Hepatocyte (in vitro differentiated cells): ENCODE measurements at regions not wholly inside any gene's neighbourhood (a gene's known extent, or its start where the extent isn't known, plus 50 kb on each side); places are given as distances from the start of the nearest gene placed in this dataset.

Experiments used
- DNase-seq: peaks from one replicate; pipeline ENCODE4 v3.0.0-alpha.2; 2016; ENCODE audit warnings: low spot score
- H2AFZ ChIP-seq: fragments of 200-600 bp; sonication (generic); 2 replicates; pipeline ENCODE4 v1.6.0; 2016; ENCODE audit warnings: antibody characterized with exemption, mild to moderate bottlenecking
- H3K27ac ChIP-seq: fragments of 200-600 bp; sonication (generic); 2 replicates; pipeline ENCODE4 v1.5.1; 2016; ENCODE audit warnings: mild to moderate bottlenecking
- H3K27me3 ChIP-seq: fragments of 200-600 bp; sonication (generic); 2 replicates; pipeline ENCODE4 v1.6.1; 2016
- H3K36me3 ChIP-seq: fragments of 200-600 bp; sonication (generic); replicated peaks from 2 replicates; pipeline ENCODE4 v1.5.1; 2016; ENCODE audit warnings: low read depth; ENCODE audit not compliant: insufficient read depth
- H3K4me1 ChIP-seq: fragments of 200-600 bp; sonication (generic); 2 replicates; pipeline ENCODE4 v1.5.1; 2016; ENCODE audit warnings: mild to moderate bottlenecking, moderate library complexity; ENCODE audit not compliant: insufficient read depth
- H3K4me2 ChIP-seq: fragments of 200-600 bp; sonication (generic); 2 replicates; pipeline ENCODE4 v1.6.0; 2016
- H3K4me3 ChIP-seq: fragments of 200-600 bp; sonication (generic); 2 replicates; pipeline ENCODE4 v1.5.1; 2016; ENCODE audit warnings: mild to moderate bottlenecking
- H3K79me2 ChIP-seq: fragments of 200-600 bp; sonication (generic); 2 replicates; pipeline ENCODE4 v1.6.0; 2017; ENCODE audit warnings: mild to moderate bottlenecking
- H3K9me2 ChIP-seq: fragments of 200-600 bp; sonication (generic); replicated peaks from 2 replicates; pipeline ENCODE4 v1.6.0; 2017; ENCODE audit warnings: mild to moderate bottlenecking; ENCODE audit not compliant: insufficient read depth
- H3K9me3 ChIP-seq: fragments of 200-600 bp; sonication (generic); 2 replicates; pipeline ENCODE4 v1.5.1; 2016; ENCODE audit warnings: low read depth, mild to moderate bottlenecking
- H4K20me1 ChIP-seq: fragments of 200-600 bp; sonication (generic); 2 replicates; pipeline ENCODE4 v1.6.0; 2016; ENCODE audit warnings: mild to moderate bottlenecking; ENCODE audit not compliant: insufficient read depth, poor library complexity, severe bottlenecking
- EZH2 ChIP-seq: fragments of 200-600 bp; sonication (generic); IDR thresholded peaks from 2 replicates; pipeline ENCODE4 v1.6.1; 2016; ENCODE audit warnings: antibody characterized with exemption, mild to moderate bottlenecking, borderline replicate concordance
- EZH2phosphoT487 ChIP-seq: fragments of 200-600 bp; sonication (generic); IDR thresholded peaks from one replicate; pipeline ENCODE4 v1.6.1; 2018; ENCODE audit warnings: antibody characterized with exemption, mild to moderate bottlenecking, low read depth, moderate library complexity; ENCODE audit not compliant: unreplicated experiment, severe bottlenecking
- WGBS: methylation state at CpG from one replicate; pipeline ENCODE4 v1.1.6; 2016; ENCODE audit warnings: low lambda C conversion rate; ENCODE audit errors: missing lambda C conversion rate; 5-methylcytosine and 5-hydroxymethylcytosine counted together
- TF ChIP-seq, protein P1 (sequence below): fragments of 200-600 bp; sonication (generic); IDR thresholded peaks from 2 replicates; pipeline ENCODE4 v1.5.1; 2016; ENCODE audit warnings: antibody characterized with exemption, mild to moderate bottlenecking; ENCODE audit not compliant: poor library complexity

GRCh38 chr18:69250305-69251151 lies 150.2 kb upstream of the DOK6 start:
- DNase-seq: peak; percentile 5
- no peaks in the 10 kb centered on the region for H3K27me3 ChIP-seq
- no peaks in the 10 kb centered on the region for H4K20me1 ChIP-seq
- TF ChIP-seq, protein P1, sequence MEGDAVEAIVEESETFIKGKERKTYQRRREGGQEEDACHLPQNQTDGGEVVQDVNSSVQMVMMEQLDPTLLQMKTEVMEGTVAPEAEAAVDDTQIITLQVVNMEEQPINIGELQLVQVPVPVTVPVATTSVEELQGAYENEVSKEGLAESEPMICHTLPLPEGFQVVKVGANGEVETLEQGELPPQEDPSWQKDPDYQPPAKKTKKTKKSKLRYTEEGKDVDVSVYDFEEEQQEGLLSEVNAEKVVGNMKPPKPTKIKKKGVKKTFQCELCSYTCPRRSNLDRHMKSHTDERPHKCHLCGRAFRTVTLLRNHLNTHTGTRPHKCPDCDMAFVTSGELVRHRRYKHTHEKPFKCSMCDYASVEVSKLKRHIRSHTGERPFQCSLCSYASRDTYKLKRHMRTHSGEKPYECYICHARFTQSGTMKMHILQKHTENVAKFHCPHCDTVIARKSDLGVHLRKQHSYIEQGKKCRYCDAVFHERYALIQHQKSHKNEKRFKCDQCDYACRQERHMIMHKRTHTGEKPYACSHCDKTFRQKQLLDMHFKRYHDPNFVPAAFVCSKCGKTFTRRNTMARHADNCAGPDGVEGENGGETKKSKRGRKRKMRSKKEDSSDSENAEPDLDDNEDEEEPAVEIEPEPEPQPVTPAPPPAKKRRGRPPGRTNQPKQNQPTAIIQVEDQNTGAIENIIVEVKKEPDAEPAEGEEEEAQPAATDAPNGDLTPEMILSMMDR: no peak
- TF ChIP-seq EZH2 (no peak), EZH2phosphoT487 (no peak)
- H3K4me3 ChIP-seq: no peak overlapping the region
- no peaks in the 10 kb centered on the region for H3K36me3 ChIP-seq
- WGBS: 79% methylated on average over 10 of the region's 10 CpGs
- no peak overlapping the region for H3K27ac ChIP-seq
- H3K4me1 ChIP-seq: no peaks in the 10 kb centered on the region
- H3K79me2 ChIP-seq: no peaks in the 10 kb centered on the region
- H3K4me2 ChIP-seq: no peak overlapping the region
- no peak overlapping the region for H2AFZ ChIP-seq
- H3K9me3 ChIP-seq: no peaks in the 10 kb centered on the region
- H3K9me2 ChIP-seq: no peaks in the 10 kb centered on the region

- 87% methylated on average over 7 of the region's 7 CpGs for WGBS
- no peak overlapping the region for H3K27ac ChIP-seq
- H3K9me3 ChIP-seq: no peaks in the 10 kb centered on the region
These were observed 142.7 kb upstream of the DOK6 start for GRCh38 chr18:69257861-69258458.

GRCh38 chr18:69259282-69259681 lies 141.4 kb upstream of the DOK6 start:
- no peaks in the 10 kb centered on the region for H3K4me1 ChIP-seq
- no peaks in the 10 kb centered on the region for H3K36me3 ChIP-seq
- H3K27ac ChIP-seq: no peak overlapping the region
- no peaks in the 10 kb centered on the region for H3K27me3 ChIP-seq
- no peaks in the 10 kb centered on the region for H3K9me3 ChIP-seq
- H3K4me2 ChIP-seq: no peak overlapping the region
- no peak for DNase-seq
- H3K9me2 ChIP-seq: no peaks in the 10 kb centered on the region
- WGBS: 59% methylated on average over 3 of the region's 3 CpGs
- TF ChIP-seq EZH2: no peak
- TF ChIP-seq, protein P1: no peak
- TF ChIP-seq EZH2phosphoT487: no peak
- H4K20me1 ChIP-seq: no peaks in the 10 kb centered on the region
- H3K79me2 ChIP-seq: no peaks in the 10 kb centered on the region
- no peak overlapping the region for H3K4me3 ChIP-seq
- no peak overlapping the region for H2AFZ ChIP-seq

More at GRCh38 chr18:69257861-69258458, 142.7 kb upstream of the DOK6 start:
- no peaks in the 10 kb centered on the region for H3K4me1 ChIP-seq
- no peaks in the 10 kb centered on the region for H3K79me2 ChIP-seq
- H3K4me2 ChIP-seq: no peak overlapping the region
- TF ChIP-seq EZH2: no peak
- TF ChIP-seq EZH2phosphoT487: no peak
- TF ChIP-seq, protein P1: no peak
- H4K20me1 ChIP-seq: no peaks in the 10 kb centered on the region
- no peaks in the 10 kb centered on the region for H3K36me3 ChIP-seq
- no peak overlapping the region for H2AFZ ChIP-seq
- H3K9me2 ChIP-seq: no peaks in the 10 kb centered on the region
- H3K4me3 ChIP-seq: no peak overlapping the region
- no peaks in the 10 kb centered on the region for H3K27me3 ChIP-seq
- DNase-seq: peak; percentile 47
